ENCODE measurements at regions not wholly inside any gene's neighbourhood (a gene's known extent, or its start where the extent isn't known, plus 50 kb on each side); places are given as distances from the start of the nearest gene placed in this dataset.
"Not testable (repeated sequence)": the region's sequence is repeated elsewhere in the genome, so short reads cannot be mapped to it uniquely, and the experiment has no call there.

DNA sequence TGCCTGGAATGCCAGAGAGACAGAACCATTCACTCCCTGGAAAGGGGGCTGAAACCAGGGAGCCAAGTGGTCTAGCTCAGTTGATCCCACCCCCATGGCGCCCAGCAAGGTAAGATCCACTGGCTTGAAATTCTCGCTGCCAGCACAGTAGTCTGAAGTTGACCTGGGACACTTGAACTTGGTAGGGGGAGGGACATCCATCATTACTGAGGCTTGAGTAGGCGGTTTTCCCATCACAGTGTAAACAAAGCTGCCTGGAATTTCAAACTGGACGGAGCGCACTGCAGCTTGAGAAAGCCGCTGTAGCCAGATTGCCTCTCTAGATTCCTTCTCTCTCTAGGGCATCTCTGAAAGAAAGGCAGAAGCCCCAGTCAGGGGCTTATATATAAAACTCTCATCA, 310.7 kb upstream of the DPPA4 start:
- in situ Hi-C loops (cut with HindIII; ENCODE audit: low sequenced_read_pairs), result no loop called here

DNA sequence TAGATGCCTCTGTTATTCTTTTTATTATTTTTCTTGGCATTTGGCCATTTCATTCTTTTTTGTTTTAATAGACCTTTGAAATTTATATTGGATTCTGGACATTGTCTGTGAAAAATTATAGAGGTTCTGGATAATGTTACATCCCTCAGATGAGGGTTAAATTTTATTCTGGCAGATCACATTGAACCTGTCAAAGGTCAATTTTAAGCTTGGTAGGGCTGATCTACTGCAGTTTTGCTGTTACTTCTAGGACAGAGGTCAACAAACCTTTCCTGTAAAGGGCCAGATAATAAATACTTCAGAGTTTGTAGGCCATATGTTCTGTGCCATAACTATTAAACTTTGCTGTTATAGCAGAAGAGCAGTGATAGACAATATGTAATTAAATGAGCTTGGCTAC, 318.9 kb upstream of the DPPA4 start:
- in situ Hi-C loops (cut with HindIII; ENCODE audit: low sequenced_read_pairs), result no loop called here

DNA sequence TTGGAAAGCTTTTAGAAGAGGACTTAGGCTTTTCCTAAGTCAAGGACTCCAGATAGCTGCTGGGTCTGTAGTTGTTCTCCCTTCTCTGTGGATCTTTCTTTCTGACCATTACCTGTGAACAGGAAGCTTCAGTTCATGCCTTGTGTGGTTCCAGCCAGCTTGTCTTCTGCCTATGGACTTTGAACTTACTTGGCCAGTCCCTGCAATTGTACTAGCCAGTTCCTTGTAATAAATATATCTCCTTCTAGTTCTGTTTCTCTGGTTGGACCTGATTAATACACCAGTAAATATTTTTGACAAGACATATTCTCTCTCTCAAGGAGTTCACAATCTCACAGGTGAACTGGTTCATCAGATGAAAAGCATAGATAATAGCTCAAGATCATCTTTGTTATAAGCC, 341.3 kb upstream of the DPPA4 start:
- in situ Hi-C loops (cut with HindIII; ENCODE audit: low sequenced_read_pairs), result no loop called here

DNA sequence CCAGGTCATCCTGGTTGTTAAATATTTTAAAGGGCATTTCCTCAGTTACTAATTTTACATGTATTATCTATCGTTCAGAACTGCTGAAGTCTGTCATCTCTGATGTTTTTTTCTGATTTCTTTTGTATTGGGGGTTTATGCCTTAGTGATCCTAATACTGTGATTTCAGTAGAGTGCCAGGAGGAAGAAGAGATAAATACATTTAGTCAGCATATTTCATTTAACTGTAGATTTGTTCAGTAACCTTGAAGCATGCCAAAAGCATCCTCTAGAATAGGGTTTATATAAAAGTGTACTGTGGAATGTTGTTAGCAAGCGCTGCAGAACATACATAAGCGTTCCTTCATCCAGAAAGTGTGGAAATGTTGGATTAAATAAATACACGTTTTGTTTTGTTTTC, 342.3 kb upstream of the DPPA4 start:
- in situ Hi-C loops (cut with HindIII; ENCODE audit: low sequenced_read_pairs), result no loop called here

DNA sequence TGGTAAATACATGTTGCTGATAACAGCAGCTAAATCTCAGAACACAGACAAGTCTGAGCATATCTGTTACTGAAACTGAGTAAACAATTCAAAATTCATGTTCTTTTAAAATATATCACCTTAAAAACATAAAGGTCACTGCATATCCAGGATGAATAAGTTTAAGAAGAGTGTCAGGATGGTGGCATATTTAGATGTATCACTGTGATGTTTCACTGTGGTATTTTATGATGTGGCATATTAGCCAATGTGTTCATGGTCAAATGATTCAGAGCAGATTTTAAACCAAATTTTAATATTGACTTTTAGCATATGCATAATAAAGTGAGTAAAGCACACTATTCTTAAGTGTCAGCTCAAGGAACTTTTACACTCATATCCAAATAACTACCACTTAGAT, 346.4 kb upstream of the DPPA4 start:
- in situ Hi-C loops (cut with HindIII; ENCODE audit: low sequenced_read_pairs), result no loop called here

DNA sequence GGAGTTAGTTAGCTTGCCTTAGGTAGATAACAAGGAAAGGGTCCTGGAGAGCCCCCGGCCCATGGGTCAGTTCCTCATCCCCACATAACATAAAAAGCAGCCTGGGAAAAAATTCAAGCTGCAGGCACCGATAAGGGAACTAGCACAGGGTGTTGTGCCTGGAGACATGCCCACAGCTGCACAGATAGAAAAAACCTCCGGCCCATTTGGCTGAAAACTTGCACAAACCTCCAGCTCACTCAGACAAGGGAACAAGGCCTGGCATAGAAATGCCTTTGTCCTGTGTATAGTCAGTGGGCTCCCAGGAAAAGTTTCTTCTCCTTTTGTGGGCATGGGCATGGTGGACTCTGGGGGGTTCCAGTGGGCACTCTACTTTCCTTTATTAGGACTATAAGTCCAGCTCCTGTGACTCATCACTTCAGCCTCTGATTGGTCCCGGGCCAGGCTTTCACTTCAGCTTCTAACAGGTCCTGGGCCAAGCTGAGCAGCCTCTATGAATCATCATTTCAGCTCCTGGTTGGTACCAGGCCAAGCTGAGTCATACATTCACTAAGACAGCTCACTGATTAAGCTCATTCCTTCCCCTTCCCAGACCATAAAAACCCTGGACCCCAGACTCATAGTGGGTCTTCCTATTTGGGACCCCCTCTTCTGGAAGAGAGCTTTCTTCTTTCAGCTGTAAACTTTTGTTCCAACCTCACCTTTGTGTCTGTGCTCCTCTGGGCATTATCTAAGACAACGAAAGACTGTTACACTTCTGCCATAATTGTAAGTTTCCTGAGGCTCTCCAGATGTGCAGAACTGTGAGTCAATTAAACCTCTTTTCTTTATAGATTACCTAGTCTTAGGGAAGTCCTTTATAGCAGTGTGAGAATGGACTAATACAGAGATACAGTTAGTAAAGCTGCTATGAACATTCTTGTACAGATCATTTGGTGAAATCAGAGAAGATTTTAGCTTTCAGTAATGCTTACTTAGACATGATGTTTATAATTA, 348.0 kb upstream of the DPPA4 start:
- in situ Hi-C loops (cut with HindIII; ENCODE audit: low sequenced_read_pairs), result no loop called here

DNA sequence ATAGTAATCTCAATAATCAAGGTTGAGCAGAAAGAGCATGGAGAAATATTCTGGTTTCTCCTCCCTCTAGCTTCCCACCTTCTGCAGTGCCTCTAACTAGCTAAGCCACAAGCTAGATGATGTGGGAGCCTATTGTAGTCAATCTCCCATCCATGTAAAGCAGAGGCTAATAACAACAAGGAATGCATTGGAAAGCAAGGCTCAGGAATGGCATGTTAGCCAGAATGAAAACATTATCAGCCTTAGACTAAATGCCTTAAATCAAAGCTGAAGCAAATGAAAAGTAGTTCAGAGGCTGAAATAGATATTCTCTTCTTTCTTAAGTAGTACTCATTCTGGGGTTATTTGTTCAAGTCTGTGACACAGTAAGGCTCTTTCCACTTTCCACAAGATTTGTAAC, 350.3 kb upstream of the DPPA4 start:
- in situ Hi-C loops (cut with HindIII; ENCODE audit: low sequenced_read_pairs), result no loop called here

DNA sequence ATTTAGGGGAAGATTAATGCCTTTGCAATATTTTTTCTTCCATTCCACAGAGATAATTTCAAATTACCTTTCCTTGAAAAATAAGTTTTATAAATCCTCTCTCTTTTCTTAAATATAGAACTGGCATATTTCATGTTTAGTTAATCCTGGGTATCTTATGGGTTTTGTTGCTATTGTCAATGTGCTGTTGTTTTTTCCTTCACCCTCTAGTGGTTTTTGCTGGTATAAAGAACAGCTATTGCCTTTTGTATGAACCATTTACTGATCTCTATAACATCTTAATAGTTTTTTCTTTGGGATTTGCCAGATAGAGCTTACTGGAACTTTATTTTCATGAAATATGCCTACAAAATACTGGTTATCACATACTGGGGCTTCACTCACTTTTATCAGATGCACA, 359.6 kb upstream of the DPPA4 start:
- in situ Hi-C loops (cut with HindIII; ENCODE audit: low sequenced_read_pairs), result no loop called here

DNA sequence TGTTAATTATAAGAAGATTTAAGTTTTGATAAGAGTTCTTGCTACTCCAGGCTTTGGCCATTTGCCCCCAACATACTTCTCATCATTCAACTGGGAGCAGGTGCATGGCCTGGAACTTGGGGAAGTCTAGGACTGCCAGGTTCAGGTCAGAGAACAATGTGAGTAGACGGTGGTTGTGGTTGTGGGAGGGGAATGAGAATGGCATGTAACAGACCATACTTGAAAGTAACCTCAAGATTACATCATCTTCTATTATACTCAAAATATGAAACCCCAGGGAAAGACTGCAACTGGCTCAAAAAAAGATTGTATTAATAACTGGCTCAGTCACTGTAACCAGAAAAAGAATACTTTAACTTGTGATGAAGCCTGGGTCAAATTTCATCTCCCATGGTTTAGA, 364.9 kb upstream of the DPPA4 start:
- in situ Hi-C loops (cut with HindIII; ENCODE audit: low sequenced_read_pairs), result no loop called here

DNA sequence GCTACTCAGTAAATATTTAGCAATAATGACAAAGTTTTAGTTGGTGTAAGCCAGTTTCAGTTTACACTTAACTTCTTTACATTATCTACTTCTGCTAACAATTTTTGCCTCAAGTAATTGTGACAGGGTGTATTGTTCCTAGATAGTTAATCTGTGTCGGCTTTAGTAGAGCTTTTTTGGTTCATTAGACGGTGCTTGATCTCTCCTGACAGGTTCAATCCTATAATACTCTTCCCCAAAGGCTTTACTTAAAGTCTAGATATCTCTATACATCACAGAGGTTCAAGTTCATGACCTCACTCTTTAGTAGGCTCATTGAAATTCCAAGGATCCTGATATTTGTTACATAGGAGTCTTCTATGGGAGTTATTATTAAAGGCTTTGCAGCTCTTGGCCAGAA, 365.6 kb upstream of the DPPA4 start:
- in situ Hi-C loops (cut with HindIII; ENCODE audit: low sequenced_read_pairs), result no loop called here

DNA sequence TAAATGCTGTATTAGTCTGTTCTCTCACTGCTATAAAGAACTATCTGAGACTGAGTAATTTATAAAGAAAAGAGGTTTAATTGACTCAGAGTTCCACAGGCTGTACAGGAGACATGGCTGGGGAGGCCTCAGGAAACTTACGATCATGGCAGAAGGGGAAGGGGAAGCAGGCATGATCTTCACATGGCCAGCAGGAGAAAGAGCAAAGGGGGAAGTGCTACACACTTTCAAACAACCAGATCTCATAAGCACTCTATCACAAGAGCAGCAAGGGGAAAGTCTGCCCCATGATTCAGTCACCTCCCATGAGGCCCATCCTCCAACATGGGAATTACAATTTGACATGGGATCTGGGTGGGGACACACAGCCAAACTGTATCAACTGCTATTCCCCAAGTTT, 367.8 kb upstream of the DPPA4 start:
- in situ Hi-C loops (cut with HindIII; ENCODE audit: low sequenced_read_pairs), result not testable (repeated sequence)

DNA sequence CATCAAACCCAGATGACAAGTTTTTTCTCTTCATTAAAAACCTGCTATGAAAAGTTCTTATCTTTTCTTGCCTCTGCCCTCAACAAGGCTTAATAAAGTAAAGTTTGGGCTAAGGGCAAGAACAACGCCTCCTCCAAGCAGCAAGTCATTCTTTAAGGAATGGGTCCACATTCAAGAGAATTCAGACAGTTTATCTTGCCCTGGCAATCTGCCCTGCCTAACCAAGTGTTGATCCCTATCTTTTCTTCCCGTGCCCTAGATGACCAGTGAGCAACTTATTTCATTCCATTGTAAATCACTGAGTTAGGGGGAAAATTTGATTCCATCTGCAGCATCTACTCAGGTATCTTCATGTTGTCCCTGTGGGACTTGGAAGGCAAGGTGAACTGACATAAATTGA, 370.3 kb upstream of the DPPA4 start:
- in situ Hi-C loops (cut with HindIII; ENCODE audit: low sequenced_read_pairs), result no loop called here

DNA sequence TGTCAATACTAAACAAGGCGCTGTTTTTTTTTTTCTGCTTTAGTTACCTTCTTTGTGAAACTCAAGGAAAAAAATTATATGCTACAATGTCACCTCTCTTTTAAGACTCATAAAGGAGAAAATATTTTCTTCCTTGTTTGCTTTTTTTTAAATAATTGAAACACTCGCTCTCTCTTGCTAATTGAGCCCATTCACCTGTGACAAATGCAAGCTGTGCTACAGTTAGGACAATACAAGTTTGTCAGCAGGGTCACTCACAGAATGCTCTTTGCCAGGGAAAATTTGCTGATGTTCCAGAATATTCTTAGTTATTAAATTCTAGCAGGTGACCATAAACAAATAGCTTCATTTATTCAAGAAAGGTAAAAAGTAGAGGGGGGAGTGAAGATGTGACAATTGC, 375.9 kb upstream of the DPPA4 start:
- in situ Hi-C loops (cut with HindIII; ENCODE audit: low sequenced_read_pairs), result no loop called here

DNA sequence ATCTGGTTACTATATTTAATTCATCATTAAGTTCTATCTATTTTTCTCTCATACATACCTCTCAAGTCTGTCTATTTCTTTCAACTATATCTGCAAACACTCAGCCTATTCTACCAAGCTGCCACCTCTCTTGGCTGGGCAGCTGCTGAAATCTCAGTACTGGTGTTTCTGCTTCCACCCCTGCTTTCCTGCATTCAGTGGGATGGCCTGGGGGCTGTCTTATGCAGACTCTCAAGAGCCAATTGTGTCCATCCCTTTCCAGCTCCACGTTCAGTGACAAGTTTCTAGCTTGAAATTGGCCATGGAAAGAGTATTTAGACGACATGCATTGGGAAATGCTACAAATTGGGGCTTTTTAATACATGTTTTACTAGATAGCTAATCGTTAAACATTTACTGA, 378.4 kb upstream of the DPPA4 start:
- in situ Hi-C loops (cut with HindIII; ENCODE audit: low sequenced_read_pairs), result no loop called here

DNA sequence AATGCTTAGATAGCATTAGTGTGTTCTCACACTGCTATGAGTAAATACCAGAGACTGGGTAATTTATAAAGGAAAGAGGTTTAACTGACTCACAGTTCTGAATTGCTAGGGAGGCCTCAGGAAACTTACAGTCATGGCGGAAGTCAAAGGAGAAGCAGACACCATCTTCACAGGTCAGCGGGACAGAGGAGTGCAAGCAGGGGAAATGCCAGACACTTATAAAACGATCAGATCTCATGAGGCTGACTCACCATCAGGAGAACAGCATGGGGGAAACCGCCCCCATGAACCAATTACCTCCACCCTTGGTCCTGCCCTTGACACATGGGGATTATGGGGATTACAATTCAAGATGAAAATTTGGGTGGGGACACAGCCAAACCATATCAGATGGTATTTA, 381.5 kb upstream of the DPPA4 start:
- in situ Hi-C loops (cut with HindIII; ENCODE audit: low sequenced_read_pairs), result no loop called here

DNA sequence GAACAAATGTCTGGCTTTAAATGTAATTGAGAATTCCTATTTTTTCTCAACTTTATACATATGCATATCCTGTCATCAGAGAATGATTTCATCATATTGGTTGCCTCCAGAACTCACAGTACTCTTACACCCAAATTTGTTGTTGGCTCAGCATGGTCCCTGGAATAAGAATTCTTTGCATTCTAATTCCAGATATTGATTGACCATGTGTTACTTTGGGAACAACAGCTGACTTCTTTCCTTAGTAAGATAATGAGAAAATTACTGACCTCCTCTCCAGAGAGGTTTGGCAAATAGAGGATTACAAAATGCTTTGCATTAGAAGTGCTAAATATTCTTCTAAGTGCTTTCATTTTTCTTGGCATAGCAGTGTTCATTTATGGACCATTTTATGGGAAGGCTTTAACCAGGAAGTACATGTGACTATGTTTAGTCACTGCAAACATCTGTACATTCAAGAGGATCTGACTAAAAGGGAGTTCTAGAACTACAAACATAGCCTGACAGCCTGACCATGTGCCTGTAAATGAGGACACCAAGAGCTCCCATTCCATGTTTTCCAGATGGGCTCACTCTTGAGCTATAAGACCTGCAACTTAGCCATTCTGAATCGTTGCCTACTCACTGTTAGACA, 391.6 kb upstream of the DPPA4 start:
- in situ Hi-C loops (cut with HindIII; ENCODE audit: low sequenced_read_pairs), result no loop called here

DNA sequence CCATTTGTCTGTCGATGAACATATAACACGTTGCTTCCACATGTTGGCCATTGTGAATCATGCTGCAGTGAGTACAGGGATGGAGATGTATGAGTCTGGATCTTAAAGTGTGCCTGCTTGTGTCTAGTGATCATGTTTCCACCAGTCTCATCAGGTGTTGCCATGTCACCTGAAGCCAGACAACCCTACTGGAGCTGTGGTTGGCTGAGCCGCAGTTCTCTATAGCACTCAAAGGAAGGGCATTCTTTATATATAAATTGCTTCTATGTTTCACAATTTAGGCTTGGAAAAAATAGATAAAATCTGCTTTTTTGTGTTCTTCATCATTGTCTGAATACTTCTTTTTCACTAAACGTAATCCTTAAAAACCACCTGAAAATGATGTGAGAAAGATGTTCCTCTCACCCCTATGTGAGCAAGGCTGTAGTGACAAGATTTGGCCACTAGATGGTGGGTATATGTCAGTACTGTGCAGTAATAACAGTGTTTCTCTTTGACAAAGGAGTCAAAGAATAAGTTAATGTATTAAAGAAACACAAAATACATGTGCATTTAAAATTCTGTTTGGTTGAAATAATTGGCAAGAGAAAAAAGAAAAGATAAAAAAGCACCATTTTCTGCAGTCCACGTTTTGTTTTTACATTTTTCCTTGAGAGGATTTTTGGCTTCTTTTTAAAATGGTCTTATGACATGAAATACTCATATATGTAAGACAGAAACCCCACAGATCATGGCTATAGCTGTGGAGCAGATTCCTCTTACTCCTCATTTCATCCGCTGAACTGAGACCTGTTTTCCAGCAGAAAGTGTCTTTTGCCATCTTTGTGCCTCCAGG, 394.5 kb upstream of the DPPA4 start:
- in situ Hi-C loops (cut with HindIII; ENCODE audit: low sequenced_read_pairs), result no loop called here

DNA sequence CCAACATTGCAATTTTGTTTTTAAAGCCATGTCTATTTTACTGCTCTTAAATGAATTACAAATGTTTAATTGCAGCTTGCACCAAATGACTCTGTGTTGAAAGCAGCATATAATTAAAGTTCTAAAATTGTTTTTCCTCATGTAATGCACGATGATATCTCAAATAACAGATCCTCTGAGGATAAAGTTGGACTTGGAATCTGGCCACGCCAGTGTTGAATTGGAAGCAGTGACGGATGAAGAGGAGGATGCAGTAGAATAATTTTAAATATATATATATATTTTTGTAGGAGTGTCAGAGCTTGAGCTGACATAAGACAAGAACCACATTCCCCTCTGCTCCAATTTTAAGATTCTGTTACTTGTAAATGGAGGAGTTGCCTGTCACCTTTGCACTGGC, 406.6 kb upstream of the DPPA4 start:
- in situ Hi-C loops (cut with HindIII; ENCODE audit: low sequenced_read_pairs), result no loop called here

DNA sequence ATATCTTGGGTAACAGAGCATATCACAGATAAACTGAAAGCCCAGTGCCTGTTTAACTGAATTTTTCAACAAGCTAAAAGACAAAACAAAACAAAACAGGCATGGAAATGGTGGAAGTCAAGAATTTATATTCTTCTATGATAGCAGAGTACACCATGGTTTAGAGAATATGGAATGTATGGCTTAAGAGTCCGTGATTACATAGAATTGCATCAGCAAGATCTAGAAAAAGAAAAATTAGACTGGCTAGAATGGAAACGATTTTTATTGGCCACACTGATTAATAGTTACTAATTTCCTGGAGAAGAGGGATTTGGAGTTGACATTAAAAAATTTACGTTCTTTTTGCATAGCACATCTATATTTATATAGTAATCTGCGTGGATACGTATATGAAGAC, 435.2 kb upstream of the DPPA4 start:
- in situ Hi-C loops (cut with HindIII; ENCODE audit: low sequenced_read_pairs), result no loop called here

DNA sequence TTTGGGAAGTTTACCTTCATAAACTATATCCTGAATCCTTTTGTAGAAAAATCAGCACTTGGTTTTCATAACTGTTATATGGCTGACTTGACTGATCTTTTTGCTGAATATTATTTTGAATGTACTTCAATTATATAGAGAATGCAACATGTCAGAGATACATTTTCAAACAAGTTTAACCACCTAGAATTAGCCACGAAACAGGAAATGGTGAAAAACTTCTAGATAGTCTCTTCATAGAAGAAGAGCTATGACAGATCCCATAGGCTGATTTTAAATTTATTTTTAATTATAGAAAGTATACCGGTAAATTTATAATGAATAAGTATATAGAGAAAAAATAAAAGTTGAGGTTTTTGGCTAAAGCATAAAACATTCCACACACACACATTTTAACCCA, 436.8 kb upstream of the DPPA4 start:
- in situ Hi-C loops (cut with HindIII; ENCODE audit: low sequenced_read_pairs), result no loop called here

DNA sequence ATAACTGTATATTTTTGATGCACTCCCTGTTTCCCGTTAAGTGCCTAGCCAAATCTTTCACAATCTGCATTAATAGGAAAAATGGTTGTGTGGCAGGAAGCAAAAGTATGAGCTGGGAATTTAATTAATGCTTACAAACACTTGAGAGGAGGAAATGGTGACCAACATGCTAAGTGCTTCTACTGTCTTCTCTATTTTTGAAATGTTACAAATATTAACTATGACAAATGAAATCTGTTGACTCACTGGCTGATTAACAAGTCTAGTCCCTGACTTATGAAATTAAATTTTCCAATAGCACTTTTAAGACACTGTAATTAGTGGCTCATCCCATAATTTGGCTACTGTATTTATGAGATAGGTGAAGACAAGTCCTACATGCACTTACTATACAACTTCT, 446.9 kb upstream of the DPPA4 start:
- in situ Hi-C loops (cut with HindIII; ENCODE audit: low sequenced_read_pairs), result no loop called here
